Body of pancreas (tissue), 4 donors: ENCODE measurements at regions not wholly inside any gene's neighbourhood (a gene's known extent, or its start where the extent isn't known, plus 50 kb on each side); places are given as distances from the start of the nearest gene placed in this dataset.

Experiments used
- CTCF ChIP-seq, 7 experiments: fragments of 450-650 bp in 4 of 7; fragments of 200-600 bp in 3 of 7; sonication (generic) in 3 of 7; IDR thresholded peaks; one replicate each; pipeline ENCODE4 v1.5.1; 2016 to 2019; ENCODE audit warnings: antibody characterized with exemption in 7 of 7
- POLR2A ChIP-seq, 3 donors: fragments of 450-650 bp; IDR thresholded peaks; one replicate each; pipeline ENCODE4 v1.6.1; 2016; ENCODE audit warnings: antibody characterized with exemption in 3 of 3, mild to moderate bottlenecking in 2 of 3

GRCh38 chr15:92315144-92315543, 78.5 kb upstream of the ST8SIA2 start:
- TF ChIP-seq CTCF (IDR thresholded peaks at IDR 0.05) (no peak), POLR2A (IDR thresholded peaks at IDR 0.05) (no peak)
